ENCODE measurements at regions not wholly inside any gene's neighbourhood (a gene's known extent, or its start where the extent isn't known, plus 50 kb on each side); places are given as distances from the start of the nearest gene placed in this dataset.

- H3K27ac ChIP-seq = no peak overlapping the region
- no peak for TF ChIP-seq POLR2AphosphoS5 (IDR thresholded peaks at IDR 0.05)
- no peak for TF ChIP-seq EP300 (IDR thresholded peaks at IDR 0.05)
- TF ChIP-seq POLR2A (IDR thresholded peaks at IDR 0.05) = no peak
- TF ChIP-seq, protein P1, sequence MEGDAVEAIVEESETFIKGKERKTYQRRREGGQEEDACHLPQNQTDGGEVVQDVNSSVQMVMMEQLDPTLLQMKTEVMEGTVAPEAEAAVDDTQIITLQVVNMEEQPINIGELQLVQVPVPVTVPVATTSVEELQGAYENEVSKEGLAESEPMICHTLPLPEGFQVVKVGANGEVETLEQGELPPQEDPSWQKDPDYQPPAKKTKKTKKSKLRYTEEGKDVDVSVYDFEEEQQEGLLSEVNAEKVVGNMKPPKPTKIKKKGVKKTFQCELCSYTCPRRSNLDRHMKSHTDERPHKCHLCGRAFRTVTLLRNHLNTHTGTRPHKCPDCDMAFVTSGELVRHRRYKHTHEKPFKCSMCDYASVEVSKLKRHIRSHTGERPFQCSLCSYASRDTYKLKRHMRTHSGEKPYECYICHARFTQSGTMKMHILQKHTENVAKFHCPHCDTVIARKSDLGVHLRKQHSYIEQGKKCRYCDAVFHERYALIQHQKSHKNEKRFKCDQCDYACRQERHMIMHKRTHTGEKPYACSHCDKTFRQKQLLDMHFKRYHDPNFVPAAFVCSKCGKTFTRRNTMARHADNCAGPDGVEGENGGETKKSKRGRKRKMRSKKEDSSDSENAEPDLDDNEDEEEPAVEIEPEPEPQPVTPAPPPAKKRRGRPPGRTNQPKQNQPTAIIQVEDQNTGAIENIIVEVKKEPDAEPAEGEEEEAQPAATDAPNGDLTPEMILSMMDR (IDR thresholded peaks at IDR 0.05) = no peak
- no peaks in the 10 kb centered on the region for H3K27me3 ChIP-seq
- WGBS, 2 donors = 42 to 48% methylated on average over 3 of the region's 3 CpGs
- H3K4me3 ChIP-seq = no peak overlapping the region
- H3K36me3 ChIP-seq = no peaks in the 10 kb centered on the region
- no peaks in the 10 kb centered on the region for H3K4me1 ChIP-seq
- intact Hi-C loops (cut with DNase I) = no loop called here
- no peak for DNase-seq
- no peaks in the 10 kb centered on the region for H3K9me3 ChIP-seq
Observed at GRCh38 chr2:49240608-49241007, 86.3 kb upstream of the FSHR start.

- Histone ChIP-seq H3K4me1 (no peaks in the 10 kb centered on the region), H3K27me3 (no peaks in the 10 kb centered on the region), H3K36me3 (no peaks in the 10 kb centered on the region), H3K4me3 (no peak overlapping the region), H3K9me3 (no peaks in the 10 kb centered on the region), H3K27ac (no peak overlapping the region)
- TF ChIP-seq, protein P1 (IDR thresholded peaks at IDR 0.05) = no peak
- no peak for TF ChIP-seq POLR2A (IDR thresholded peaks at IDR 0.05)
- no peak for TF ChIP-seq POLR2AphosphoS5 (IDR thresholded peaks at IDR 0.05)
- DNase-seq = no peak
- intact Hi-C loops (cut with DNase I) = no loop called here
Observed at GRCh38 chr2:49238604-49238960, 84.3 kb upstream of the FSHR start.

GRCh38 chr2:49237867-49238603, 83.7 kb upstream of the FSHR start:
- Histone ChIP-seq H3K9me3 (no peaks in the 10 kb centered on the region), H3K4me1 (no peaks in the 10 kb centered on the region), H3K36me3 (no peaks in the 10 kb centered on the region), H3K27me3 (no peaks in the 10 kb centered on the region), H3K4me3 (no peak overlapping the region), H3K27ac (no peak overlapping the region)
- no peak for TF ChIP-seq EP300 (IDR thresholded peaks at IDR 0.05)
- TF ChIP-seq POLR2AphosphoS5 (IDR thresholded peaks at IDR 0.05) = no peak
- no peak for TF ChIP-seq POLR2A (IDR thresholded peaks at IDR 0.05)
- TF ChIP-seq, protein P1 (IDR thresholded peaks at IDR 0.05) = no peak
- intact Hi-C loops (cut with DNase I) = no loop called here
- 60 to 72% methylated on average over 6 of the region's 6 CpGs for WGBS, 2 donors
- DNase-seq = no peak

- intact Hi-C loops (cut with DNase I) = no loop called here
- H3K27me3 ChIP-seq = no peaks in the 10 kb centered on the region
- no peaks in the 10 kb centered on the region for H3K36me3 ChIP-seq
- no peak overlapping the region for H3K27ac ChIP-seq
- DNase-seq = no peak
- no peaks in the 10 kb centered on the region for H3K9me3 ChIP-seq
- no peak overlapping the region for H3K4me3 ChIP-seq
- WGBS, 2 donors = 81 to 88% methylated on average over 1 of the region's 1 CpG
- TF ChIP-seq, protein P1 (IDR thresholded peaks at IDR 0.05) = no peak
- TF ChIP-seq EP300 (IDR thresholded peaks at IDR 0.05) = no peak
- TF ChIP-seq POLR2A (IDR thresholded peaks at IDR 0.05) = no peak
- H3K4me1 ChIP-seq = no peaks in the 10 kb centered on the region
Observed at GRCh38 chr2:49236316-49236715, 82.0 kb upstream of the FSHR start.

DNA sequence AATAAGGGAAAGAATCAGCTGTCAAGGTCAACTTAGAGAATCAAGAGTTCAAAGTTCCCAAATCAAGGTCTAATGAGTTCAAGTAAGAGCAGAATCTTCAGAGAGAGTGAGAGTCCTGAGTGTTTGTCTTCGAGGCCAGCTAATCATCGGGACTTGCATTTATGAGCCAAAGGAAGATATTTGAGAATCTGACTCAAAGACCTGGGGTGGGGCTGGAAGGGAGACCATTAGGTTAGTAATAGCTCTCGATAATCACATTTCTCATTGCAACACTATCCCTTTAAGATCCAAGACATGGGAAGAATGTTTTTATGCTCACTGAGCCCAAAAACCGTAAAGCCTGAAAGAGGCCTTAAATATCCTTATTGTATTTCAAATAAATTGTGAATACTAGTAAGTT, 72.0 kb upstream of the FSHR start:
- Histone ChIP-seq H3K4me1 (peaks cover 0 to 6% (median 2%) of the 10 kb centered on the region in 4 donors), H3K36me3 (no peaks in the 10 kb centered on the region), H3K27me3 (no peaks in the 10 kb centered on the region), H3K27ac (no peak overlapping the region), H3K9me3 (no peaks in the 10 kb centered on the region), H3K4me3 (no peak overlapping the region)
- intact Hi-C loops (cut with DNase I) = no loop called here
- WGBS, 2 donors = 50 to 71% methylated on average over 4 of the region's 4 CpGs
- TF ChIP-seq POLR2A (IDR thresholded peaks at IDR 0.05) (no peak), EP300 (IDR thresholded peaks at IDR 0.05) (no peak), POLR2AphosphoS5 (IDR thresholded peaks at IDR 0.05) (no peak)
- TF ChIP-seq, protein P1 (IDR thresholded peaks at IDR 0.05) = no peak
- no peak for DNase-seq
